Spleen (tissue), 7 donors: ENCODE measurements at regions not wholly inside any gene's neighbourhood (a gene's known extent, or its start where the extent isn't known, plus 50 kb on each side); places are given as distances from the start of the nearest gene placed in this dataset.

Experiments used
- CTCF ChIP-seq, 11 experiments: fragments of 200-600 bp in 7 of 11; fragments of 450-650 bp in 4 of 11; sonication (generic) in 4 of 11; IDR thresholded peaks in 8 of 11; conservative IDR thresholded peaks in 3 of 11; 1 replicate in 7 of 11; 2 replicates in 4 of 11; pipeline versions ENCODE4 v1.4.0 to v1.8.0; 2016 to 2021; ENCODE audit warnings: antibody characterized with exemption in 11 of 11, inconsistent platforms in 4 of 11, mild to moderate bottlenecking in 1 of 11
- POLR2A ChIP-seq, 3 donors: fragments of 450-650 bp; IDR thresholded peaks; one replicate each; pipeline ENCODE4 v1.5.1; 2017; ENCODE audit warnings: antibody characterized with exemption in 3 of 3, mild to moderate bottlenecking in 1 of 3
- donor health status: DM: no; HTN: no; CAD: no; lungs with moderate emphysema.
- donor health status: DM: no; HTN: no; CAD: no.
- donor health status: DM: no; HTN: no; CAD: no.

- no peak for TF ChIP-seq CTCF (IDR thresholded peaks at IDR 0.05 in 8 of 11, conservative IDR thresholded peaks at IDR 0.05 in 3 of 11)
- TF ChIP-seq POLR2A (IDR thresholded peaks at IDR 0.05): no peak
These were observed 69.0 kb upstream of the FST start for GRCh38 chr5:53411388-53411787.
